ENCODE measurements at regions not wholly inside any gene's neighbourhood (a gene's known extent, or its start where the extent isn't known, plus 50 kb on each side); places are given as distances from the start of the nearest gene placed in this dataset.

DNA sequence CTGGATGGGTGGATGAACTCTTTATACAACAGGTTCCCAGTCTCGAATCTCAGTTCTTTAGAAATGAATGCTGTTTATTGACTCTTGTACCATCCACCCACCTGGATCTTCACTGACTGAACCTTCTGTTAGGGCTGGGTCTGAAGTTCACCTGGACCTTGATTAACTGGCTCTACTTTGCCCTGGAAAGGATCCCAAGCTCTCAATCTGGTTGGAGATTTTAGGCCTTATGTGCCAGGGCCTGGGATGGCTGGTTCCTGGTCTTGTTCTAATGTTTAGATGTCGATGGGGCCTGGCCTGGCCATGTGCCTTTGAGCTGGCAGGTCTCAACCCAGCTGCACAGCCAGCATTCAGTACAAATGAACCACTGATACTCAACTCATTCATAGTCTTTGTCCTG, 76.5 kb upstream of the MED13L start:
- in situ Hi-C loops (cut with MboI; ENCODE audit: low sequenced_read_pairs) (no loop called here), dilution Hi-C loops (cut with HindIII; ENCODE audit: low sequenced_read_pairs, unreplicated experiment) (no loop called here), intact Hi-C loops (cut with micrococcal nuclease) (no loop called here)
- H3K9ac ChIP-seq (ENCODE audit: low read depth, low read length) = no peak overlapping the region
- ChIA-PET CTCF (no interaction called here), POLR2A (ENCODE audit: unreplicated experiment) (no interaction called here)
- H4K91ac ChIP-seq (ENCODE audit: insufficient read depth, low read depth, low read length) = no peak overlapping the region
- no peak overlapping the region for H3K4ac ChIP-seq (ENCODE audit: low read depth, low read length)
- H4K8ac ChIP-seq (ENCODE audit: low read depth in 2 of 2, low read length in 2 of 2) = no peak overlapping the region
- H2AK5ac ChIP-seq (ENCODE audit: low read depth, low read length) = no peak overlapping the region
- no peak overlapping the region for H3K56ac ChIP-seq (ENCODE audit: extremely low read depth, insufficient read depth, low read length)
- H3K79me1 ChIP-seq (ENCODE audit: low read depth in 1 of 2, low read length in 2 of 2) = no peaks in the 10 kb centered on the region
- H4K20me1 ChIP-seq (ENCODE audit: insufficient read depth, low read length) = no peaks in the 10 kb centered on the region
- no peak overlapping the region for H2BK5ac ChIP-seq (ENCODE audit: low read depth, low read length, poor library complexity, severe bottlenecking)
- no peak for ATAC-seq (ENCODE audit: low read depth)
- H4K5ac ChIP-seq (ENCODE audit: low read depth, low read length) = no peak overlapping the region
- H3K18ac ChIP-seq (ENCODE audit: low read depth, low read length) = no peak overlapping the region
- no TSS peak for BruUV-seq (replicated peaks)
- no peak overlapping the region for H3K14ac ChIP-seq (replicated peaks; ENCODE audit: low read depth, low read length)
- H3K27me3 ChIP-seq (ENCODE audit: control insufficient read depth, insufficient read depth, low read length) = no peaks in the 10 kb centered on the region
- DNase-seq = no peak
- no peak overlapping the region for H2BK20ac ChIP-seq (ENCODE audit: low read depth, low read length)
- no peaks in the 10 kb centered on the region for H3K36me3 ChIP-seq (ENCODE audit: control insufficient read depth, insufficient read depth, low read length)
- H3K4me2 ChIP-seq (ENCODE audit: low read depth, low read length) = no peak overlapping the region
- peaks cover 3% of the 10 kb centered on the region; the same call in 1 of the 2 replicates for H3K9me3 ChIP-seq (ENCODE audit: control insufficient read depth, insufficient read depth, low read length)
- no peak overlapping the region for H3K27ac ChIP-seq (ENCODE audit: insufficient read depth, low read length)
- H2BK15ac ChIP-seq (ENCODE audit: low read depth, low read length) = no peak overlapping the region
- WGBS, 2 experiments (ENCODE audit: extremely low coverage in 2 of 2, insufficient read length in 1 of 2) = no CpG with 5 or more reads among the region's 2 CpGs
- no peak overlapping the region for H2AK9ac ChIP-seq (replicated peaks; ENCODE audit: low read depth, low read length, poor library complexity)
- no peak overlapping the region for H2BK120ac ChIP-seq (ENCODE audit: low read depth, low read length)
- no peak overlapping the region for H3K23ac ChIP-seq (ENCODE audit: low read depth, low read length)
- H2AFZ ChIP-seq (replicated peaks; ENCODE audit: low read length, poor library complexity) = no peak overlapping the region
- no peak overlapping the region for H3K4me3 ChIP-seq (ENCODE audit: insufficient read depth, low read depth, low read length)
- peaks cover 5% of the 10 kb centered on the region; the same call in 1 of the 2 replicates for H3K9me1 ChIP-seq (ENCODE audit: insufficient read depth, low read length)
- 0 out of 2 replicates have a peak, but pooled peaks cover 2% of the 10 kb centered on the region for H3K4me1 ChIP-seq (ENCODE audit: control insufficient read depth, insufficient read depth, low read length)
- TF ChIP-seq RAD21 (IDR thresholded peaks at IDR 0.05; ENCODE audit: low read length) (no peak), MAFK (IDR thresholded peaks at IDR 0.05; ENCODE audit: low read depth, low read length) (no peak), MXI1 (IDR thresholded peaks at IDR 0.05; ENCODE audit: borderline replicate concordance, low read depth, low read length) (no peak), FOS (IDR thresholded peaks at IDR 0.05; ENCODE audit: low read depth, low read length) (no peak), NFE2L2 (IDR thresholded peaks at IDR 0.05; ENCODE audit: low read depth, low read length) (no peak), BHLHE40 (IDR thresholded peaks at IDR 0.05; ENCODE audit: low read depth, low read length) (no peak), ELK1 (IDR thresholded peaks at IDR 0.05; ENCODE audit: borderline replicate concordance, low read depth, low read length) (no peak), POLR2A (IDR thresholded peaks at IDR 0.05; ENCODE audit: low read depth, low read length) (no peak), RFX5 (IDR thresholded peaks at IDR 0.05; ENCODE audit: low read depth, low read length) (no peak), MAZ (IDR thresholded peaks at IDR 0.05; ENCODE audit: borderline replicate concordance, low read depth, low read length) (no peak), USF2 (IDR thresholded peaks at IDR 0.05; ENCODE audit: low read depth, low read length) (no peak), CTCF (conservative IDR thresholded peaks at IDR 0.05; ENCODE audit: low read depth, low read length) (no peak), SMC3 (IDR thresholded peaks at IDR 0.05; ENCODE audit: low read depth, low read length) (no peak), CHD1 (IDR thresholded peaks at IDR 0.05; ENCODE audit: low read depth, low read length) (no peak), RCOR1 (IDR thresholded peaks at IDR 0.05; ENCODE audit: insufficient replicate concordance, low read length) (no peak), CEBPB (IDR thresholded peaks at IDR 0.05; ENCODE audit: low read depth, low read length) (no peak)

Measured in IMR-90 (cell line).